ENCODE measurements at regions not wholly inside any gene's neighbourhood (a gene's known extent, or its start where the extent isn't known, plus 50 kb on each side); places are given as distances from the start of the nearest gene placed in this dataset.

DNA sequence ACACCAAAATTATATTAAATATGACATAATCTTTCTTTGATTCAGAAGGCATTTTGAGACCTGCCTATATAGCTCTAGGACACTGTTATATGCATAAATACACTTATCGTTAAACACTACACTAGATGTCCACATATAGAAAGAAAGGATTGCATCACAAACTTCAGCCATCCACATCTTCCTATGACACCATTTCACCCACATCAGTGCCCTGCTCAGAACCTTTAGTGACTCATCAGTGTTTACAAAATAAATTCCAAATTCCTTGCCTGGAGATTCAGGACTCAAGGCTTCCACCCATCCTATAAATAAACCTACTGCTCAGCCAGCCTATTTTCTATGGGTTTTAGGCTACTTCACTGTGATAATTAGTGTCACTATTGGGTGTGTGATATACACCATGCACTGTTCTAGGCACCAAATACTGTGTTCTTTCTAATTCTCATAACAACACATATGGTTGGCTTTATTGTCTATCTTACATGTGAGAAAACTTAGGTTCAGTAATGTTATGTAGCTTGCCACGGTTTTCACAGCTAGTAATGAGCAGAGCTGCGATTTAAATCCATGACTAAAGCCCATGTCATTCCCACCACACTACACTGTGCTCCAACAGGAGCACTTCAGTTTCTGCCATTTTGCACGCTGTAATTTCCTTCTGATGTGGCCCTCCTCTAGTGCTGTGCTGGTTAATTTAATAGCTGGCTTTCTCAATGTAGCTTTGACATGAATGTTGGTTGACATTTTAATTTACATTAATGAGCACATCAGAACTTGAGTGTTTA is 103.3 kb downstream of the SREK1 start:
- TF ChIP-seq CTCF (IDR thresholded peaks at IDR 0.05): no peak
- TF ChIP-seq POLR2A (IDR thresholded peaks at IDR 0.05): no peak
